Progenitor cell of endocrine pancreas (in vitro differentiated cells): ENCODE measurements at regions not wholly inside any gene's neighbourhood (a gene's known extent, or its start where the extent isn't known, plus 50 kb on each side); places are given as distances from the start of the nearest gene placed in this dataset.

Experiments used
- DNase-seq: peaks from one replicate; pipeline ENCODE4 v3.0.0; 2021; ENCODE audit warnings: low spot score; ENCODE audit not compliant: unreplicated experiment
- H3K27ac Mint-ChIP-seq: 2 replicates; pipeline ENCODE4 v1.8.0; 2021; ENCODE audit warnings: mild to moderate bottlenecking, moderate library complexity, mixed read lengths
- H3K27me3 Mint-ChIP-seq: 2 replicates; pipeline ENCODE4 v1.8.0; 2021; ENCODE audit warnings: mixed read lengths
- H3K36me3 Mint-ChIP-seq: 2 replicates; pipeline ENCODE4 v1.8.0; 2022; ENCODE audit warnings: mixed read lengths; ENCODE audit not compliant: insufficient read depth
- H3K4me1 Mint-ChIP-seq: 2 replicates; pipeline ENCODE4 v1.8.0; 2021; ENCODE audit warnings: low read depth, mixed read lengths
- H3K4me3 Mint-ChIP-seq: 2 replicates; pipeline ENCODE4 v1.8.0; 2021; ENCODE audit warnings: low read depth, mild to moderate bottlenecking, moderate library complexity, mixed read lengths
- H3K9me3 Mint-ChIP-seq: 2 replicates; pipeline ENCODE4 v1.8.0; 2021; ENCODE audit warnings: low read depth, mixed read lengths
- TF ChIP-seq, protein P1 (sequence below): fragments of 200-600 bp; sonication (generic); IDR thresholded peaks from one replicate; pipeline ENCODE4 v1.5.0; 2021; ENCODE audit warnings: antibody characterized with exemption, mild to moderate bottlenecking; ENCODE audit not compliant: unreplicated experiment

DNA sequence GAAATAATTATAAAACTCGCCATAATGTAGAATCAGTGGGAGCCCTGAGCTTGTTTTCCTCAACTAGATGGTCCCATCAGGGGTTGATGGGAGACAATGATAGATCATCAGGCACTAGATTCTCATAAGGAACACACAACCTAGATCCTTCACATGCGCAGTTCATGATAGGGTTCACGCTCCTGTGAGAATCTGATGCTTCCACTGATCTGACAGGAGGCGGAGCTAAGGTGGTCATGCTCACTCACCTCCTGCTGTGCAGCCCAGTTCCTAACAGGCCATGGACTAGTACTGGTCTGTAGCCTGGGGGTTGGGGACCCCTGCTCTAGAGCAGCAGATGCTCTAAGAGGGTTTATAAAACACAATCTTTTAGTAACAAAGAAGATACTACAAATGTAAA lies 183.6 kb downstream of the ANXA2 start:
- no peaks in the 10 kb centered on the region for H3K36me3 Mint-ChIP-seq
- no peak overlapping the region for H3K4me3 Mint-ChIP-seq
- DNase-seq, result no peak
- H3K9me3 Mint-ChIP-seq, result no peaks in the 10 kb centered on the region
- no peak overlapping the region for H3K27ac Mint-ChIP-seq
- H3K4me1 Mint-ChIP-seq, result no peaks in the 10 kb centered on the region
- TF ChIP-seq, protein P1, sequence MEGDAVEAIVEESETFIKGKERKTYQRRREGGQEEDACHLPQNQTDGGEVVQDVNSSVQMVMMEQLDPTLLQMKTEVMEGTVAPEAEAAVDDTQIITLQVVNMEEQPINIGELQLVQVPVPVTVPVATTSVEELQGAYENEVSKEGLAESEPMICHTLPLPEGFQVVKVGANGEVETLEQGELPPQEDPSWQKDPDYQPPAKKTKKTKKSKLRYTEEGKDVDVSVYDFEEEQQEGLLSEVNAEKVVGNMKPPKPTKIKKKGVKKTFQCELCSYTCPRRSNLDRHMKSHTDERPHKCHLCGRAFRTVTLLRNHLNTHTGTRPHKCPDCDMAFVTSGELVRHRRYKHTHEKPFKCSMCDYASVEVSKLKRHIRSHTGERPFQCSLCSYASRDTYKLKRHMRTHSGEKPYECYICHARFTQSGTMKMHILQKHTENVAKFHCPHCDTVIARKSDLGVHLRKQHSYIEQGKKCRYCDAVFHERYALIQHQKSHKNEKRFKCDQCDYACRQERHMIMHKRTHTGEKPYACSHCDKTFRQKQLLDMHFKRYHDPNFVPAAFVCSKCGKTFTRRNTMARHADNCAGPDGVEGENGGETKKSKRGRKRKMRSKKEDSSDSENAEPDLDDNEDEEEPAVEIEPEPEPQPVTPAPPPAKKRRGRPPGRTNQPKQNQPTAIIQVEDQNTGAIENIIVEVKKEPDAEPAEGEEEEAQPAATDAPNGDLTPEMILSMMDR, result no peak
- peaks cover 4% of the 10 kb centered on the region for H3K27me3 Mint-ChIP-seq

DNA sequence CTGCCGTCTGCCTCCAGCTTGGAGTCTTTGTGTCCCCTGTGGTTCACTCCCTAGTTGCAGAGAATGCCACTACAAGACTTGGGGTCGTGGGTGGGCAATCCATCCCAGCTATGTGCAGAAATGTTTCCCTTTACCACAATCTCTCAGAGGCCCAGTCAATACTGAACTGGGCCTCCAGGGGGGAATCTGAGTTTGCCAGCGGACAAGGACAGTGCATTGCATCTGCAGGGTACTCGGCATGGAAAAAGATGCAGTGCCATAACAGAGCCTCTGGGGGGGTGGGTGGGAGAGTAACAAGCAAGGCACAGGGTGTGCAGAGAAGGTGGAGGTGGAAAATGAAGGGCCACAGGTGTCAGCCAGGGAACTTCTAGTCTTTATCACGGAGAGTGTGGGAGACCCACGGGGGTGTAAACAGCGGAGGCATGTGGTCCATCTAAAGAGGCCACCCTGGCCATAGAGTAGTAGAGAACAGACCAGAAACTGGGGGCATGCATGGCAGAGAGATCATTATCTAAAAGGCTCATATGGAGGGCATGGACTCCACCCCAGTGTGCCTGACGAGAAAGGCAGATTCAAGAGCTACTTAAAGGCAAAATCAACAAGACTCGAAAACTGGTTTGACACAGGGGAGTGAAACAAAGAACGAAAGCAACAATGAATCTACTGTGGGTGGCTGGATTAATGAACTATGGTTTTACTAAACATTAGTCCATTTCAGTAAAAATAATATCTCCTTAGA lies 182.4 kb downstream of the ANXA2 start:
- peaks cover 10% of the 10 kb centered on the region for H3K27me3 Mint-ChIP-seq
- H3K27ac Mint-ChIP-seq, result no peak overlapping the region
- H3K36me3 Mint-ChIP-seq, result no peaks in the 10 kb centered on the region
- TF ChIP-seq, protein P1, result peak; percentile 11
- H3K4me3 Mint-ChIP-seq, result no peak overlapping the region
- H3K9me3 Mint-ChIP-seq, result no peaks in the 10 kb centered on the region
- no peaks in the 10 kb centered on the region for H3K4me1 Mint-ChIP-seq
- no peak for DNase-seq

DNA sequence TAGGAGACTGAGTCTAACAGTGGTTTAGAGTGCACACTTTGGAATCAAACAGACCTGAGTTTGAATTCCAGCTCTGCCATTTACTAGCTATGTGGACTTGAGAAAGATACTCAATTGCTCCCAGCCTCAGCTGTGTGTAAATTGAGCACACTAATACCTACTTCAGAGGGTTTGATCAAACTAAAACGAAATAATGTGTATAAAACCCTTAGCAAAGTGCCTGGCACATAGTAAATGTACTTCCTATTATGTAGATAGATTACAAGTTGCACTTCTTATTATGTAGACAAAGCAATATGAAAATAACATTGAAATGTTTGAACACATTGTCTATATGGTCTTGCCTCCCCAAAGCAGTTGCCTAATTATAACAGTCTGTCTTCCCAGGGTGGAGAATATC lies 180.6 kb downstream of the ANXA2 start:
- H3K4me1 Mint-ChIP-seq, result no peaks in the 10 kb centered on the region
- no peak overlapping the region for H3K27ac Mint-ChIP-seq
- no peak for DNase-seq
- H3K27me3 Mint-ChIP-seq, result peaks cover 12% of the 10 kb centered on the region
- no peak overlapping the region for H3K4me3 Mint-ChIP-seq
- H3K9me3 Mint-ChIP-seq, result no peaks in the 10 kb centered on the region
- TF ChIP-seq, protein P1, result no peak
- H3K36me3 Mint-ChIP-seq, result no peaks in the 10 kb centered on the region

DNA sequence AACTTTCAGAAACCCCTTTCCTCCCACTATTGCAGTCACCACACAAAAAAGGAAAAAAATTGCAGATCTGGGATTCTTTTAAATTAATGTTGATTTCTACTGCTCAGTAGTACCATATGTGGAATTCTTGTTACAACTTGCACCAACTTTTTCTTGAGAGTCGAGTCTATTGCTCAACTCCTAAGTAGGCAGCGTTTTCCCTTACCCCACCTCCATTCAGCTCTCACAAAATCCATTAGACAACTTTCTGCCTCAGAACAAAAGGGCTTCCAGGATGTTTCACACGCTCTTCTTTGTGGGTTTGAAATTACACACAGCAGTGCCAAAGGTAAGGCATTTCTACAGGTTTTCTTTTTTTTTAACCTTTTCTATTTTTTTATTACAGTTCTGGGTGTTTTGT lies 179.5 kb downstream of the ANXA2 start:
- no peak overlapping the region for H3K27ac Mint-ChIP-seq
- H3K9me3 Mint-ChIP-seq, result no peaks in the 10 kb centered on the region
- H3K4me3 Mint-ChIP-seq, result no peak overlapping the region
- peaks cover 4% of the 10 kb centered on the region for H3K4me1 Mint-ChIP-seq
- no peak for DNase-seq
- no peaks in the 10 kb centered on the region for H3K36me3 Mint-ChIP-seq
- TF ChIP-seq, protein P1, result no peak
- H3K27me3 Mint-ChIP-seq, result peaks cover 17% of the 10 kb centered on the region

DNA sequence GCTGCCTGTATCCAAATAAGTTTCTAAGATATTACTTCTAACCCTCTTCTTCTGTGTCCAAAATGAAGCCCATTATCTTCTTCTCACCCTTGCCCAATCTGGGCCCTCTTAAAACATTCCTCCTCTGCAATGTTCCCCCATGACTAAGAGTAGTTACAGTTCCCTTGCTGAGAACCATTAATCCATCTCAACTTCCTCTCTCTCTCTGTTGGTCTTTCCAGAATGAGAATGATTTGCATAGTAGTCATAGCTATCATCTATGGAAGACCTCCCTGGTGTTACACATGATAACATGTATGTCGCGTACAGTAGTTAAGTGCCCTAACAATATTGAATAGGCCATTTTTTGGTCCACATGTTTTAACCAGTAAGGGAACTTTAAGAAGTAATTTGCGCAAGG lies 177.9 kb downstream of the ANXA2 start:
- Mint-ChIP-seq H3K27ac (no peak overlapping the region), H3K36me3 (no peaks in the 10 kb centered on the region), H3K4me1 (peaks cover 4% of the 10 kb centered on the region)

More for the DNA sequence above, 177.9 kb downstream of the ANXA2 start:
- peaks cover 26% of the 10 kb centered on the region for H3K27me3 Mint-ChIP-seq
- TF ChIP-seq, protein P1, result no peak
- no peaks in the 10 kb centered on the region for H3K9me3 Mint-ChIP-seq
- no peak for DNase-seq
- no peak overlapping the region for H3K4me3 Mint-ChIP-seq
